H9 (cell line): ENCODE measurements at regions not wholly inside any gene's neighbourhood (a gene's known extent, or its start where the extent isn't known, plus 50 kb on each side); places are given as distances from the start of the nearest gene placed in this dataset.

Experiments used
- DNase-seq: peaks from one replicate; pipeline ENCODE4 v3.0.0-alpha.2; 2017
- H2AFZ ChIP-seq: one replicate; pipeline ENCODE4 v1.6.1; 2013; ENCODE audit warnings: mild to moderate bottlenecking, low read length, control low read depth, moderate library complexity
- H2AK5ac ChIP-seq: 2 replicates; pipeline ENCODE4 v1.6.1; 2013; ENCODE audit warnings: low read length, control low read depth, mixed read lengths; ENCODE audit not compliant: insufficient read length
- H2BK120ac ChIP-seq: one replicate; pipeline ENCODE4 v1.6.1; 2013; ENCODE audit warnings: low read depth, mild to moderate bottlenecking, low read length, control low read depth, inconsistent platforms; ENCODE audit not compliant: poor library complexity, severe bottlenecking
- H2BK12ac ChIP-seq: 2 replicates; pipeline ENCODE4 v1.6.1; 2013; ENCODE audit warnings: low read length, control low read depth, mixed read lengths, low read depth; ENCODE audit not compliant: insufficient read length
- H2BK15ac ChIP-seq: 2 replicates; pipeline ENCODE4 v1.6.1; 2013; ENCODE audit warnings: low read depth, low read length, control low read depth
- H2BK20ac ChIP-seq: one replicate; pipeline ENCODE4 v1.6.1; 2013; ENCODE audit warnings: low read depth, mild to moderate bottlenecking, low read length, control low read depth, inconsistent platforms; ENCODE audit not compliant: poor library complexity, severe bottlenecking
- H2BK5ac ChIP-seq: 2 replicates; pipeline ENCODE4 v1.6.1; 2013; ENCODE audit warnings: low read length, control low read depth, mixed read lengths; ENCODE audit not compliant: insufficient read length
- H3K14ac ChIP-seq: 2 replicates; pipeline ENCODE4 v1.6.1; 2013; ENCODE audit warnings: low read length, control low read depth; ENCODE audit not compliant: insufficient read depth
- H3K18ac ChIP-seq: 2 replicates; pipeline ENCODE4 v1.6.1; 2013; ENCODE audit warnings: low read depth, mild to moderate bottlenecking, mixed read lengths, low read length, control low read depth; ENCODE audit not compliant: insufficient read length
- H3K23ac ChIP-seq: 2 replicates; pipeline ENCODE4 v1.6.1; 2013; ENCODE audit warnings: low read length, control low read depth, mixed read lengths, low read depth; ENCODE audit not compliant: insufficient read length
- H3K23me2 ChIP-seq: 2 replicates; pipeline ENCODE4 v1.6.1; 2013; ENCODE audit warnings: low read depth, mild to moderate bottlenecking, mixed read lengths, low read length, control low read depth; ENCODE audit not compliant: insufficient read length, poor library complexity, severe bottlenecking
- H3K27ac ChIP-seq: 2 replicates; pipeline ENCODE4 v1.5.1; 2013; ENCODE audit warnings: low read length, control low read depth, mixed read lengths, low read depth; ENCODE audit not compliant: insufficient read length
- H3K27me3 ChIP-seq: 2 replicates; pipeline ENCODE4 v1.6.1; 2013; ENCODE audit warnings: low read length, control low read depth, inconsistent platforms; ENCODE audit not compliant: insufficient read depth
- H3K4ac ChIP-seq: 2 replicates; pipeline ENCODE4 v1.6.1; 2013; ENCODE audit warnings: low read depth, mild to moderate bottlenecking, control low read depth, inconsistent platforms, low read length, moderate library complexity
- H3K4me1 ChIP-seq: 2 replicates; pipeline ENCODE4 v1.6.1; 2013; ENCODE audit warnings: low read length, control low read depth, inconsistent platforms; ENCODE audit not compliant: insufficient read depth
- H3K4me2 ChIP-seq: 2 replicates; pipeline ENCODE4 v1.6.1; 2013; ENCODE audit warnings: low read length, control low read depth, mixed read lengths; ENCODE audit not compliant: insufficient read length, insufficient read depth
- H3K56ac ChIP-seq: 2 replicates; pipeline ENCODE4 v1.6.1; 2013; ENCODE audit warnings: low read depth, mild to moderate bottlenecking, mixed read lengths, low read length, control low read depth; ENCODE audit not compliant: insufficient read length
- H3K79me1 ChIP-seq: 2 replicates; pipeline ENCODE4 v1.6.1; 2013; ENCODE audit warnings: low read depth, mild to moderate bottlenecking, moderate library complexity, low read length, control low read depth, inconsistent platforms; ENCODE audit not compliant: insufficient read depth, poor library complexity, severe bottlenecking
- H3K79me2 ChIP-seq: 2 replicates; pipeline ENCODE4 v1.6.1; 2013; ENCODE audit warnings: low read length, control low read depth, inconsistent platforms; ENCODE audit not compliant: insufficient read depth
- H3K9ac ChIP-seq: 2 replicates; pipeline ENCODE4 v1.6.1; 2013; ENCODE audit warnings: low read length, control low read depth, mixed read lengths; ENCODE audit not compliant: insufficient read length; ENCODE audit errors: extremely low read depth
- H3K9me3 ChIP-seq: one replicate; pipeline ENCODE4 v1.6.1; 2013; ENCODE audit warnings: low read depth, low read length, inconsistent platforms; ENCODE audit not compliant: control insufficient read depth
- H3T11ph ChIP-seq: one replicate; pipeline ENCODE4 v1.6.1; 2013; ENCODE audit warnings: mild to moderate bottlenecking, low read length, control low read depth, inconsistent platforms
- H4K20me1 ChIP-seq: one replicate; pipeline ENCODE4 v1.6.1; 2013; ENCODE audit not compliant: control insufficient read depth, insufficient read length, insufficient read depth
- H4K5ac ChIP-seq: 2 replicates; pipeline ENCODE4 v1.6.1; 2013; ENCODE audit warnings: low read depth, mild to moderate bottlenecking, mixed read lengths, low read length, control low read depth; ENCODE audit not compliant: insufficient read length
- H4K8ac ChIP-seq: replicated peaks from 2 replicates; pipeline ENCODE4 v1.6.1; 2013; ENCODE audit warnings: low read length, control low read depth, mixed read lengths, low read depth; ENCODE audit not compliant: insufficient read length
- H4K91ac ChIP-seq: 2 replicates; pipeline ENCODE4 v1.6.1; 2013; ENCODE audit warnings: low read depth, mild to moderate bottlenecking, moderate library complexity, mixed read lengths, low read length, control low read depth; ENCODE audit not compliant: insufficient read length
- H3K27ac Mint-ChIP-seq, 3 experiments: 2 replicates in 2 of 3; 3 replicates in 1 of 3; pipeline ENCODE4 v1.8.0; 2020 to 2021; ENCODE audit warnings: mixed read lengths in 3 of 3, mild to moderate bottlenecking in 1 of 3, moderate library complexity in 1 of 3
- H3K27me3 Mint-ChIP-seq: 2 replicates; pipeline ENCODE4 v1.8.0; 2021; ENCODE audit warnings: low read depth, mild to moderate bottlenecking, moderate library complexity, mixed read lengths
- H3K36me3 Mint-ChIP-seq, 3 experiments: 2 replicates in 2 of 3; 3 replicates in 1 of 3; pipeline ENCODE4 v1.8.0; 2020 to 2021; ENCODE audit warnings: low read depth in 3 of 3, mixed read lengths in 3 of 3; ENCODE audit not compliant: insufficient read depth in 1 of 3
- H3K4me1 Mint-ChIP-seq, 2 experiments: 2 replicates each; pipeline ENCODE4 v1.8.0; 2020; ENCODE audit warnings: mixed read lengths in 2 of 2
- H3K4me3 Mint-ChIP-seq, 2 experiments: 2 replicates in 1 of 2; 3 replicates in 1 of 2; pipeline ENCODE4 v1.8.0; 2020 to 2021; ENCODE audit warnings: mild to moderate bottlenecking in 2 of 2, mixed read lengths in 2 of 2, moderate library complexity in 1 of 2
- H3K9me3 Mint-ChIP-seq, 2 experiments: 2 replicates in 1 of 2; 3 replicates in 1 of 2; pipeline ENCODE4 v1.8.0; 2020; ENCODE audit warnings: mild to moderate bottlenecking in 2 of 2, mixed read lengths in 2 of 2, moderate library complexity in 1 of 2
- WGBS: extraction: QIAGEN DNeasy Blood & Tissue Kit; methylation state at CpG from one replicate; pipeline ENCODE4 v1.1.7; 2013; ENCODE audit warnings: missing lambda C conversion rate, low lambda C conversion rate, mixed read lengths; ENCODE audit not compliant: insufficient read length; ENCODE audit errors: extremely low coverage; 5-methylcytosine and 5-hydroxymethylcytosine counted together
- TF ChIP-seq, protein P1 (sequence below): fragments of 200-600 bp; sonication (generic); conservative IDR thresholded peaks from 3 replicates; pipeline ENCODE4 v1.8.0; 2021; ENCODE audit warnings: antibody characterized with exemption, mild to moderate bottlenecking

DNA sequence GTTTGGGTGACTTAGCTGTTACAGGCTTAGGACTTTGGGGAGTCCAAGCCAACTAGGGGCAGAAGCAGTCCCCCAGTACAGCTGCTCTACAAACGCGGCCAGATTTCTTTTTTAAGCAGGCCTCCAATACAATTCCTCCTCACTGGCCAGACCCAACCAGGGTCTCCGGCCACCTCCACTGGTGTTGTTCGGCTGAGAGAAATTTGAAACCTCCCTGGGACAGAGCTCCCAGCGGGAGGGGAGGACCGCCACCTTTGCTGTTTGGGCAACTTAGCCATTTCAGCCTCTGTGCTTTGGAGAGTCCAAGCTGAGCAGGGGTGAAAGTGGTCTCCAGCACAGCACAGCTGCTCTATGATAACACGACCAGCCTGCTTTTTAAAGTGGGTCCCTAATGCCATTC lies 59.4 kb upstream of the KHDRBS2 start:
- Histone ChIP-seq H4K91ac (no peak overlapping the region), H2AFZ (no peak overlapping the region), H2BK20ac (no peak overlapping the region), H3K18ac (no peak overlapping the region), H3K79me2 (no peaks in the 10 kb centered on the region), H4K8ac (no peak overlapping the region), H3K9me3 (no peaks in the 10 kb centered on the region), H3K23ac (no peak overlapping the region), H2BK15ac (no peak overlapping the region), H3K27ac (no peak overlapping the region), H2BK120ac (no peak overlapping the region), H4K20me1 (no peaks in the 10 kb centered on the region), H3K9ac (no peak overlapping the region), H3K27me3 (no peaks in the 10 kb centered on the region), H3K23me2 (no peaks in the 10 kb centered on the region), H3K79me1 (no peaks in the 10 kb centered on the region), H2BK12ac (no peak overlapping the region), H4K5ac (no peak overlapping the region), H2BK5ac (no peak overlapping the region), H3K4me1 (no peaks in the 10 kb centered on the region), H3T11ph (no peak overlapping the region), H2AK5ac (no peak overlapping the region), H3K14ac (no peak overlapping the region), H3K56ac (no peak overlapping the region), H3K4me2 (no peak overlapping the region), H3K4ac (no peak overlapping the region)
- TF ChIP-seq, protein P1, sequence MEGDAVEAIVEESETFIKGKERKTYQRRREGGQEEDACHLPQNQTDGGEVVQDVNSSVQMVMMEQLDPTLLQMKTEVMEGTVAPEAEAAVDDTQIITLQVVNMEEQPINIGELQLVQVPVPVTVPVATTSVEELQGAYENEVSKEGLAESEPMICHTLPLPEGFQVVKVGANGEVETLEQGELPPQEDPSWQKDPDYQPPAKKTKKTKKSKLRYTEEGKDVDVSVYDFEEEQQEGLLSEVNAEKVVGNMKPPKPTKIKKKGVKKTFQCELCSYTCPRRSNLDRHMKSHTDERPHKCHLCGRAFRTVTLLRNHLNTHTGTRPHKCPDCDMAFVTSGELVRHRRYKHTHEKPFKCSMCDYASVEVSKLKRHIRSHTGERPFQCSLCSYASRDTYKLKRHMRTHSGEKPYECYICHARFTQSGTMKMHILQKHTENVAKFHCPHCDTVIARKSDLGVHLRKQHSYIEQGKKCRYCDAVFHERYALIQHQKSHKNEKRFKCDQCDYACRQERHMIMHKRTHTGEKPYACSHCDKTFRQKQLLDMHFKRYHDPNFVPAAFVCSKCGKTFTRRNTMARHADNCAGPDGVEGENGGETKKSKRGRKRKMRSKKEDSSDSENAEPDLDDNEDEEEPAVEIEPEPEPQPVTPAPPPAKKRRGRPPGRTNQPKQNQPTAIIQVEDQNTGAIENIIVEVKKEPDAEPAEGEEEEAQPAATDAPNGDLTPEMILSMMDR, result no peak
- Mint-ChIP-seq H3K27ac (peak overlapping the region in 1 of 3 experiments; percentile 60; a peak in 1 of 7 replicates), H3K9me3 (peaks cover 3 to 4% of the 10 kb centered on the region in 2 experiments; a peak in 2 of 5 replicates), H3K36me3 (no peaks in the 10 kb centered on the region), H3K4me1 (no peaks in the 10 kb centered on the region), H3K4me3 (no peak overlapping the region), H3K27me3 (peaks cover 2% of the 10 kb centered on the region; the same call in 1 of the 2 replicates)
- no peak for DNase-seq
- WGBS, result no CpG with 5 or more reads among the region's 7 CpGs
